HCT116 (cell line): ENCODE measurements at regions not wholly inside any gene's neighbourhood (a gene's known extent, or its start where the extent isn't known, plus 50 kb on each side); places are given as distances from the start of the nearest gene placed in this dataset.

Source experiments
- ATAC-seq: fragments of 200-7000 bp; cut with Tn5 transposase; 2 replicates; pipeline ENCODE4 v1.9.1; 2020; ENCODE audit warnings: mild to moderate bottlenecking, moderate library complexity
- BruUV-seq: library from RNA; stranded (reverse); fragments of 400-500 nt; replicated peaks from 2 replicates; lab custom pipeline; 2021; lab: Mats Ljungman, UMichigan
- CTCF ChIA-PET: fragments of 300-600 bp; sonication (Branson Sonifier 250); formaldehyde crosslinking; loops from one replicate; lab custom pipeline; 2021; ENCODE audit warnings: antibody characterized with exemption; lab: Charles Lee
- POLR2A ChIA-PET: fragments of 300-600, 350-600 bp; sonication (Branson Sonifier 250); formaldehyde crosslinking; loops from one replicate; lab custom pipeline; 2021; ENCODE audit warnings: antibody characterized with exemption; lab: Charles Lee
- RAD21 ChIA-PET, 2 experiments: fragments of 300-600 bp; sonication (Branson Sonifier 250); formaldehyde crosslinking; loops; one replicate each; lab custom pipeline; 2023; ENCODE audit warnings: low total read pairs in 2 of 2; ENCODE audit not compliant: uncharacterized antibody in 2 of 2, unreplicated experiment in 2 of 2, low non-redundant PET in 1 of 2; lab: Charles Lee
- DNase-seq: peaks from one replicate; pipeline ENCODE4 v3.0.0-alpha.2; 2010; ENCODE audit warnings: low read depth, low spot score
- H2AFZ ChIP-seq: fragments of 200-600 bp; shearing (Covaris generic), sonication (generic); 2 replicates; pipeline ENCODE4 v1.6.1; 2017; ENCODE audit warnings: low read depth, mixed run types, mixed read lengths, antibody characterized with exemption, low read length; ENCODE audit not compliant: poor library complexity, severe bottlenecking
- H3K27ac ChIP-seq: 2 replicates; pipeline ENCODE4 v1.5.1; 2012; ENCODE audit warnings: low read depth, low read length
- H3K27me3 ChIP-seq: fragments of 200-600 bp; sonication (generic); 2 replicates; pipeline ENCODE4 v1.6.1; 2016; ENCODE audit warnings: mixed run types, low read length, mixed read lengths; ENCODE audit not compliant: insufficient read depth
- H3K36me3 ChIP-seq, 2 experiments: fragments of 200-500 bp in 1 of 2; fragments of 200-600 bp in 1 of 2; sonication (Bioruptor generic) in 1 of 2; sonication (generic) in 1 of 2; 2 replicates each; pipeline versions ENCODE4 v1.5.1 to v1.6.1; 2014 to 2016; ENCODE audit warnings: low read length in 2 of 2, inconsistent platforms in 1 of 2, mixed read lengths in 1 of 2, mixed run types in 1 of 2; ENCODE audit not compliant: insufficient read depth in 2 of 2, control insufficient read depth in 1 of 2
- H3K4me1 ChIP-seq, 2 experiments: fragments of 200-600 bp in 1 of 2; sonication (generic) in 1 of 2; 2 replicates each; pipeline versions ENCODE4 v1.5.1 to v1.6.1; 2012 to 2017; ENCODE audit warnings: low read length in 2 of 2, inconsistent platforms in 1 of 2, mild to moderate bottlenecking in 1 of 2, mixed read lengths in 1 of 2, mixed run types in 1 of 2, moderate library complexity in 1 of 2; ENCODE audit not compliant: insufficient read depth in 2 of 2, control insufficient read depth in 1 of 2
- H3K4me2 ChIP-seq: fragments of 200-600 bp; sonication (generic); 2 replicates; pipeline ENCODE4 v1.6.1; 2017; ENCODE audit warnings: mixed run types, low read length, mixed read lengths
- H3K4me3 ChIP-seq, 2 experiments: fragments of 200-600 bp in 1 of 2; sonication (generic) in 1 of 2; replicated peaks in 1 of 2; 2 replicates each; pipeline ENCODE4 v1.5.1; 2011 to 2016; ENCODE audit warnings: low read length in 2 of 2, control low read depth in 1 of 2, low read depth in 1 of 2, mild to moderate bottlenecking in 1 of 2, mixed read lengths in 1 of 2, mixed run types in 1 of 2
- H3K79me2 ChIP-seq: fragments of 200-600 bp; sonication (generic); 2 replicates; pipeline ENCODE4 v1.6.1; 2017; ENCODE audit warnings: mild to moderate bottlenecking, mixed run types, low read length, moderate library complexity, mixed read lengths; ENCODE audit not compliant: insufficient read depth
- H3K9ac ChIP-seq: fragments of 200-600 bp; sonication (generic); 2 replicates; pipeline ENCODE4 v1.6.1; 2016; ENCODE audit warnings: low read length, mixed read lengths
- H3K9me2 ChIP-seq: fragments of 200-600 bp; sonication (generic), shearing (Covaris generic); 2 replicates; pipeline ENCODE4 v1.6.1; 2017; ENCODE audit warnings: mixed run types, mild to moderate bottlenecking, moderate library complexity; ENCODE audit not compliant: insufficient read depth
- H3K9me3 ChIP-seq, 2 experiments: fragments of 200-500 bp in 1 of 2; fragments of 200-600 bp in 1 of 2; sonication (Bioruptor generic) in 1 of 2; sonication (generic) in 1 of 2; 2 replicates each; pipeline ENCODE4 v1.6.1; 2014 to 2017; ENCODE audit warnings: low read length in 2 of 2, mixed read lengths in 2 of 2, inconsistent platforms in 1 of 2, low read depth in 1 of 2, mild to moderate bottlenecking in 1 of 2, mixed run types in 1 of 2, moderate library complexity in 1 of 2; ENCODE audit not compliant: control insufficient read depth in 1 of 2, insufficient read depth in 1 of 2
- H4K20me1 ChIP-seq: fragments of 200-600 bp; sonication (generic), shearing (Covaris generic); 2 replicates; pipeline ENCODE4 v1.6.1; 2017; ENCODE audit warnings: mixed run types, mild to moderate bottlenecking, moderate library complexity; ENCODE audit not compliant: insufficient read depth
- CBX3 ChIP-seq: IDR thresholded peaks from 2 replicates; pipeline ENCODE4 v1.6.1; 2012; ENCODE audit warnings: low read depth
- CEBPB ChIP-seq: IDR thresholded peaks from 2 replicates; pipeline ENCODE4 v1.6.1; 2012; ENCODE audit warnings: low read depth
- EGR1 ChIP-seq: IDR thresholded peaks from 2 replicates; pipeline ENCODE4 v1.6.1; 2012; ENCODE audit warnings: low read depth
- ELF1 ChIP-seq: IDR thresholded peaks from 2 replicates; pipeline ENCODE4 v1.6.1; 2012; ENCODE audit warnings: low read depth, borderline replicate concordance
- FOSL1 ChIP-seq: IDR thresholded peaks from 2 replicates; pipeline ENCODE4 v1.6.1; 2012; ENCODE audit warnings: low read depth
- SIN3A ChIP-seq: IDR thresholded peaks from 2 replicates; pipeline ENCODE4 v1.6.1; 2012; ENCODE audit warnings: low read depth
- YY1 ChIP-seq: IDR thresholded peaks from 2 replicates; pipeline ENCODE4 v1.6.1; 2011; ENCODE audit warnings: low read length, low read depth, moderate library complexity, mild to moderate bottlenecking; ENCODE audit not compliant: insufficient replicate concordance; ENCODE audit errors: extremely low read depth
- intact Hi-C: fragments of 100-400 bp; cut with micrococcal nuclease; formaldehyde crosslinking; loops from 2 replicates; pipeline ENCODE4 v1.10.0; 2022
- TF ChIP-seq, protein P1 (sequence below): IDR thresholded peaks from 2 replicates; pipeline ENCODE4 v1.6.1; 2012; ENCODE audit warnings: low read depth
- TF ChIP-seq, protein P2 (sequence below): IDR thresholded peaks from 2 replicates; pipeline ENCODE4 v1.6.1; 2012

DNA sequence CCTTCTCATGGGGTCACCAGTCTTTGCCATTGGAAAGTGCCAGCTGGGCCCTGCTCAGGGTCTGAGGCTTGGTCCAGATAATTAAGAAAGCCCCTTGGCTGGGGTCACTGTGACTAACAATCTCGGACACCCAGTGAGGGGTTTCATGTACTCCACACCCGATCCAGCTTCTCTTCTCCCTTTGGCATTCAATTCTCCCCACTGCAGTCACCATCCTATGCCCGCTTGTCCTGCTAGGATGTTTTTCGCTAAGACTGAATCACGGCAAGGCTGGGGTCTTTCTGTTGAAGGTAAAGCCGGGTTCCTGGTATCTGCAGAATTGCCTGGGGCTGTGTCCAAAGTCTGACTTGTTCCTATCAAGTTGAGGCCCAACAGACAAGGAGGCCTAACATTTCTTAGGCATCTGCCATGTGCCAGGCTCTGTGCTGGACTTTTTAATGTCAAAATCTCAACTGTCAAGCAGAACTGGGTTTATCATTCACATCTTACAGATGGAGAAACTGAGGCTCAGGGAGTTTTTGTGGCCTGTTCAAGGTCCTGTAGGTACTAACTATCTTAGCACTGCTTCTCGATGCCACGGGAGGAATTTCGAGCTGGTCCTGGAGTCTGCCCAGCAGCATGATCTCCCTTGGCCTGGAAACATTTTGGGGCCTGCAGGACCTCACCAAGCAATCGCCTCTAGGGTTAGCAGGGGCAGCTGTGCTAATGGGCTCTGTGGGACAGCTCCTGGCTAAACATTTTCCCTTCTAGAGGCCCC, 142.0 kb upstream of the ALDH1B1 start:
- Histone ChIP-seq H3K4me1 (no peaks in the 10 kb centered on the region), H3K27me3 (no peaks in the 10 kb centered on the region), H3K36me3 (no peaks in the 10 kb centered on the region), H3K9me2 (no peaks in the 10 kb centered on the region), H3K9me3 (no peaks in the 10 kb centered on the region), H4K20me1 (no peaks in the 10 kb centered on the region), H3K27ac (no peak overlapping the region), H2AFZ (no peak overlapping the region), H3K4me3 (no peak overlapping the region), H3K4me2 (no peak overlapping the region), H3K9ac (no peak overlapping the region), H3K79me2 (no peaks in the 10 kb centered on the region)
- intact Hi-C loops, result no loop called here
- DNase-seq, result no peak
- BruUV-seq, result no TSS peak
- POLR2A ChIA-PET, result no interaction called here
- RAD21 ChIA-PET, result no interaction called here
- ATAC-seq, result no peak
- TF ChIP-seq SIN3A, result no peak
- TF ChIP-seq, protein P1, sequence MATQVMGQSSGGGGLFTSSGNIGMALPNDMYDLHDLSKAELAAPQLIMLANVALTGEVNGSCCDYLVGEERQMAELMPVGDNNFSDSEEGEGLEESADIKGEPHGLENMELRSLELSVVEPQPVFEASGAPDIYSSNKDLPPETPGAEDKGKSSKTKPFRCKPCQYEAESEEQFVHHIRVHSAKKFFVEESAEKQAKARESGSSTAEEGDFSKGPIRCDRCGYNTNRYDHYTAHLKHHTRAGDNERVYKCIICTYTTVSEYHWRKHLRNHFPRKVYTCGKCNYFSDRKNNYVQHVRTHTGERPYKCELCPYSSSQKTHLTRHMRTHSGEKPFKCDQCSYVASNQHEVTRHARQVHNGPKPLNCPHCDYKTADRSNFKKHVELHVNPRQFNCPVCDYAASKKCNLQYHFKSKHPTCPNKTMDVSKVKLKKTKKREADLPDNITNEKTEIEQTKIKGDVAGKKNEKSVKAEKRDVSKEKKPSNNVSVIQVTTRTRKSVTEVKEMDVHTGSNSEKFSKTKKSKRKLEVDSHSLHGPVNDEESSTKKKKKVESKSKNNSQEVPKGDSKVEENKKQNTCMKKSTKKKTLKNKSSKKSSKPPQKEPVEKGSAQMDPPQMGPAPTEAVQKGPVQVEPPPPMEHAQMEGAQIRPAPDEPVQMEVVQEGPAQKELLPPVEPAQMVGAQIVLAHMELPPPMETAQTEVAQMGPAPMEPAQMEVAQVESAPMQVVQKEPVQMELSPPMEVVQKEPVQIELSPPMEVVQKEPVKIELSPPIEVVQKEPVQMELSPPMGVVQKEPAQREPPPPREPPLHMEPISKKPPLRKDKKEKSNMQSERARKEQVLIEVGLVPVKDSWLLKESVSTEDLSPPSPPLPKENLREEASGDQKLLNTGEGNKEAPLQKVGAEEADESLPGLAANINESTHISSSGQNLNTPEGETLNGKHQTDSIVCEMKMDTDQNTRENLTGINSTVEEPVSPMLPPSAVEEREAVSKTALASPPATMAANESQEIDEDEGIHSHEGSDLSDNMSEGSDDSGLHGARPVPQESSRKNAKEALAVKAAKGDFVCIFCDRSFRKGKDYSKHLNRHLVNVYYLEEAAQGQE, result no peak
- TF ChIP-seq CBX3, result no peak
- TF ChIP-seq YY1, result no peak
- no peak for TF ChIP-seq CEBPB
- TF ChIP-seq EGR1, result no peak
- TF ChIP-seq ELF1, result no peak
- no peak for TF ChIP-seq FOSL1
- TF ChIP-seq, protein P2, sequence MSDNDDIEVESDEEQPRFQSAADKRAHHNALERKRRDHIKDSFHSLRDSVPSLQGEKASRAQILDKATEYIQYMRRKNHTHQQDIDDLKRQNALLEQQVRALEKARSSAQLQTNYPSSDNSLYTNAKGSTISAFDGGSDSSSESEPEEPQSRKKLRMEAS, result no peak
- CTCF ChIA-PET, result no interaction called here
